ENCODE measurements at regions not wholly inside any gene's neighbourhood (a gene's known extent, or its start where the extent isn't known, plus 50 kb on each side); places are given as distances from the start of the nearest gene placed in this dataset.

DNA sequence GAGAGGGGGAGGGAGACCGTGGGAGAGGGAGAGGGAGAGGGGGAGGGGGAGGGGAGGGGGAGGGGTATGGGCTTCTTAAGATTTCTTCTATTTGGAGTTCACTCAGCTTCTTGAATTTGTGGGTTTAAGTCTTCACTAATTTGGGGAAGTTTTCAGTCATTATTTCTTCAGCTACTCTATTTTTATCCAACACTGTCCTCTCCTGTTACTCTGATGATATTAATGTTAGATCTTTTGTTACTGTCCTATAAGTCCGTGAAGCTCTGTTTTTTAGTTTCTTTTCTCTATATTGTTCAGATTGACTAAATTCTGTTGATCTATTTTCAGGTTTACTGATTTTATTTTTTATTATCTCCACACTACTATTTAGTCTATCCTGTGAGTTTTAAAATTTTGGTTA lies 351.5 kb upstream of the TPM1 start:
- peak; percentile 2 for DNase-seq (ENCODE audit: low read depth)

DNA sequence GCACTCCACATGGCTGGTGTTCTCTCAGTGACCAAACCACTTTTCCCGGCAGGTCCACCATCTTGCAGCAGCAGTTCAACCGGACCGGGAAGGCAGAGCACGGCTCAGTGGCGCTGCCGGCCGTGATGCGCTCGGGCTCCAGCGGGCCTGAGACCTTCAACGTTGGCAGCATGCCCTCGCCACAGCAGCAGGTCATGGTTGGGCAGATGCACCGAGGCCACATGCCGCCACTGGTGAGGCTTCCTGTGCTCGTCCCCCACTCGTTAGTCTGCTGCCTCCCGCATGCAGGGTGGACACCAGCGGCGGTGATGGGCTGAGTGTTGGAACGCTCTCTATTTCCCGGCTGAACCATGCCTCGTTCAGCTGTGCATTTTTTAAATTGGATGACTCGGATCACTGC lies 344.9 kb upstream of the TPM1 start:
- DNase-seq (ENCODE audit: low read depth), result no peak

GRCh38 chr15:62698646-62699045 lies 343.9 kb upstream of the TPM1 start:
- no peak for DNase-seq (ENCODE audit: low read depth)

- peak; percentile 5 for DNase-seq (ENCODE audit: low read depth)
Measured at GRCh38 chr15:62706317-62706716, 336.2 kb upstream of the TPM1 start.

GRCh38 chr15:62708470-62708869 lies 334.1 kb upstream of the TPM1 start:
- DNase-seq (ENCODE audit: low read depth), result no peak

DNA sequence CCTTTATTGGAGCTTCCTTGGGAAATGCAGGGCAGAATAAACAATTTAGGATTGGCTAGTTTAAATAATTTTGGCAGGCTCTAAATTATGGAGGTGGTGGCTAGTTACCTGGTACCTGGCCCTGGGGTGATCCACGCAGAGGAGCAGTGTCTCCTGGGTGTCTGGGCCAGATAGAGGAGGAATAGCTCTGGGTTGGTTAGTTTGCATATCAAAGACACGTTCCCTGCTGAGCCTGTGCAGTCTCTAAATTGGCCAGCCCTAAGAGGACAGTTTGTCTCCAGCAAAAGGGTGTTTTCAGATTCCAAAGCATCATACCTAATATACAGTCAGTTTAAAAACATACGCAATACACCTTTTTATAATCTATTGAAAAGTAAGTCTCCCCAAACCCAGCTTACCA lies 333.3 kb upstream of the TPM1 start:
- DNase-seq (ENCODE audit: low read depth), result no peak

DNA sequence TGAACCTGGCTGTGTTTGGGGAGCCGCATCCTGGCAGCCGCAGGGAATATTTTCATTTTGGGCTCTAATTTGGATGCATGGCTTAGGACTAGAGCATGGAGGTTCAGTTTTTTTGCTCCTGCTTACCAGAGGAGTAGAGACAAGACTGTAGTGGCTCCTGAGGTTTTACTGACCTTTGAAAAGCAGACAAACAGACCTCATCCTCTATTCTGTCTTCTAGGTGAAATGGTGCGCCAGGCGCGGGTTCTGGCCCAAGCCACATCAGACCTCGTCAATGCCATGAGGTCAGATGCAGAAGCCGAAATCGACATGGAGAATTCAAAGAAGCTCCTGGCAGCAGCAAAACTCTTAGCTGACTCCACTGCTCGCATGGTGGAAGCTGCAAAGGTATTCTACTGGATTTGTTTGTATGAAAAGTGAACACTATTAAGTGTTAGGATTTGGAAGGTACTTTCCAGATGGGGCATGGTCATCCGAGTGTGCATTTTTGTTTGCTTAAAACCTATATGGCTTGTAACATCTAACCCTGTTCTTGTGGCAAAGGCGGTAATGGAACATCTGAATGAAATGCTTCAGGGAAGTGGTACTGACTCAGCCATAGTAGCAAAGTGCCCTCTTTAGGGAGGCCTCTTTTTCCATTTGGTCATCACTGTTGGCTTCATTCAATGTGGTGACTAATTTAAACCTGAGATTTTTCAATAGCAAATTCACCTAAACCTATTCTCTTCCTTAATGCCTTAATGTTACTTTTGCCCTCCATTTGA lies 330.7 kb upstream of the TPM1 start:
- DNase-seq (ENCODE audit: low read depth), result peak; percentile 75

GRCh38 chr15:62712455-62712839 lies 330.1 kb upstream of the TPM1 start:
- no peak for DNase-seq (ENCODE audit: low read depth)

DNA sequence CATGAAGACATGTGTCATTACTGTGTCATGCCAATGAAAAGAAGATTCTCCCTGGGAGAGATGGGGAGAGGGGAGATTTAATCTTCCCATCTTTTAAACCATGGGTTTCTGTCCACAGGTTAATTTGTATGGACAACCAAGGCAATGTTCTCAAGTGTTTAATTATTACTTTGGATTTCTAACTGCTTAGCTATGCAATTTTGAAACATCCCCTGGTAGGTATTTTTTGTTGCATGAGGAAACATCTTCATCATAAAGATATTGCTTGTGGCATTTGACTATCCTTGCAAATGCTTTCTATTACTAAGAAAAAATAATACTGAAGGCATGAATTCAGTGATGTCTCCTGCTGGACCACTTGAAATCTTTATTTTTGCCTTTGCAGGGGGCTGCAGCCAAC lies 326.6 kb upstream of the TPM1 start:
- no peak for DNase-seq (ENCODE audit: low read depth)

DNA sequence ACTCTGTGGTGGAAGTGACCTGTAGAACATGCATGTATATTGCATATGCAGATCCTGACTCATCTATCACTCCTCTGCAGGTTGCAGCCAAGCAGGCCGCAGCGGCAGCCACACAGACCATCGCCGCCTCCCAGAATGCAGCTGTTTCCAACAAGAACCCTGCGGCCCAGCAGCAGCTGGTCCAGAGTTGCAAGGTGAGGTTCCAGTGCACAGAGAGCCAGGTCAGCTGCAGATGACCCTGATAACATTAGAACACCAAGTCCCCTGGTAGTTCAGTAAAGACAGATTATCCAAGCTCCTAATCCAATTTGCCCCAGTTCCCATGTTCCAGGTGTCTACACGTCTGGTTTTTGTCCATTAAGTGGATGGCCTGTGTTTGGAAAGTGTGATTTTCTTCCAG lies 325.1 kb upstream of the TPM1 start:
- DNase-seq (ENCODE audit: low read depth), result no peak

- peak; percentile 55 for DNase-seq (ENCODE audit: low read depth)
Measured at GRCh38 chr15:62719316-62719715, 323.2 kb upstream of the TPM1 start.

GRCh38 chr15:62722237-62722636 lies 320.3 kb upstream of the TPM1 start:
- DNase-seq (ENCODE audit: low read depth), result no peak

DNA sequence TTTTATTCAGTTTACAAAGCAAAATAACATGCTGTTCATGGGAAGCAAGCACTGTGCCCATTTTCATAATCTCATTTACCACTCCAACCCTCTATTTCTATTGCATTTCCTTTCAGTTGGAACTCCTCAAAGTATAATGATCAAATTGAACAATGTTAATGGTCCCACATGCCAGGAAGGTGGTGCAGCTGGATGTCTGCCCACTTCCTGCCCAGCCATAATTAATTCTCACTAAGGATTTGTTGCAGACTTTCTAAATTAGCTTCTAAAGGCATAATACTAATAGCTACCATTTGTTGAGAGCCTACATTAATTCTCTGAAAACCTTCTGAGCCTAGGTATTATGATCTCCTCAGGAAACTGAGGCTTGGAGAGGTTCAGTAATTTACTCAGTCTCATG lies 316.1 kb upstream of the TPM1 start:
- no peak for DNase-seq (ENCODE audit: low read depth)

DNA sequence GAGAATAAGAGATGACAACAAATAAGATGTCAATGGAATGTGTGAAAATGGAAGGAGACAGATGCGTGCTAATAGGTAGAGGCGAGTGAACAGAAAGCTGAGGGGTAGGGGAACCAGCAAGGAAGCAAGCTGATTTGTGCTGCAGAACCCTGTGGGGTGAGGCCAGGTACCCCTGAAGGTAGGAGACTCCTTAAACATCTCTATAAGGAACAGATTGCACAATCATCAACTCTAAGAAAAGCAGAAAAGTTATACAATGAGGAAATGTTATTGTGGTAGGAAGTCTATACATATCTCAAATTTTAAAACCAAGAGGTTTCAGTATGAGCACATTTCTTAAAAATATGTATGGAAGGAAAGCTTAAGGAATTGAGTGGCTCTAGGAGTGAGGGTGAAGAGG lies 315.0 kb upstream of the TPM1 start:
- no peak for DNase-seq (ENCODE audit: low read depth)

DNA sequence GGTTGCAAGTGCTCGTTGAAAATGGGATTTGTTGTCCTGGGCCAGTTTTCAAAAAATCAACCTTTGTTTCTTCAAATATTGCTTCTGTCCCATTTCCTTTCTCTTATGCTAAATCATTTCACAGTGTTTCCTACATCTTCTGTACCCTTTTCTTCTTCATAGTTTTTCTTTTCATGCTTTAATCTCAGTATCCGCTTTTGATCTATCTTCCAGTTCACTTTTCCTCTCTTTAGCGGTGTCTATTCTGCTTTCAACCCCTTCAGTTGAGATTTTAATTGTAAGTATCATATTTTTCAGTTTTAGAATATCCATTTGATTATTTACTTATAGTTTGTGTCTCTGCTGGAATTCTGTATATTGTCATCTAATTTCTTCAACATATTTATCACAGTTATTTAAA lies 311.7 kb upstream of the TPM1 start:
- no peak for DNase-seq (ENCODE audit: low read depth)

GRCh38 chr15:62732078-62732477 lies 310.5 kb upstream of the TPM1 start:
- DNase-seq (ENCODE audit: low read depth), result no peak

GRCh38 chr15:62734706-62735105 lies 307.8 kb upstream of the TPM1 start:
- DNase-seq (ENCODE audit: low read depth), result no peak

DNA sequence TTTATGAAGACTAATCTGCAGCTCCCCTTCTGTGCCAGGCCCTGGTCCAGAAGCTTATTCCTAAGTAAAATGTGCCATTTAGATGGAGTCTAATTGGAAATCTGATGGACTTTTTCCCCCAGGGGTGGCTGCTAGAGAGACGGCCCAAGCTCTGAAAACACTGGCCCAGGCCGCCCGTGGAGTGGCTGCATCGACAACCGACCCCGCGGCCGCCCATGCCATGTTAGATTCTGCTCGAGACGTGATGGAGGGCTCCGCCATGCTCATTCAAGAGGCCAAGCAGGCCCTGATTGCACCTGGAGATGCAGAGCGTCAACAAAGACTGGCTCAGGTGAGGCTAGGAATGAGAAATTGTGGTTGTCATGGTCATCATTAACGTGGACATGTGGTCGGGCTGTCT lies 305.8 kb upstream of the TPM1 start:
- DNase-seq (ENCODE audit: low read depth), result no peak

DNA sequence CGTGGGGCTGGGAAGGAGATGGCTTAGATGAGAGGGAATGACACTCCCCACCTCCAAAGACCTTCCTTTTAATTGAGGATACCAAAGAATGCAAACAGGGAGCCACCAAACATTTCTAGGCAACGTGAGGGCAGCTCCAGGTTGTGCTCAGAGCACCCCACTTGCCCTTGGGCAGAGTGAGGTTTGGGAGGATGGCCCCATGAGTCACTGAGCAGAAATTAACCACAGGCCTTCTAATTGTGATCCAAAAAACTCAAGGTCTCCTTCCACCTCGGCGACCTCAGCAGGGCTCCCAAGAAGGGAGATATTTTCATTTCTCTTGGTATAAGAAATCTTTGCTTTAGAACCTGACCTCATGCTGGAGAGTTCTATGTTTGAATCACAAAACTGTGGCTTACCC lies 305.0 kb upstream of the TPM1 start:
- DNase-seq (ENCODE audit: low read depth), result peak; percentile 90

GRCh38 chr15:62739082-62739481 lies 303.5 kb upstream of the TPM1 start:
- DNase-seq (ENCODE audit: low read depth), result peak; percentile 93

DNA sequence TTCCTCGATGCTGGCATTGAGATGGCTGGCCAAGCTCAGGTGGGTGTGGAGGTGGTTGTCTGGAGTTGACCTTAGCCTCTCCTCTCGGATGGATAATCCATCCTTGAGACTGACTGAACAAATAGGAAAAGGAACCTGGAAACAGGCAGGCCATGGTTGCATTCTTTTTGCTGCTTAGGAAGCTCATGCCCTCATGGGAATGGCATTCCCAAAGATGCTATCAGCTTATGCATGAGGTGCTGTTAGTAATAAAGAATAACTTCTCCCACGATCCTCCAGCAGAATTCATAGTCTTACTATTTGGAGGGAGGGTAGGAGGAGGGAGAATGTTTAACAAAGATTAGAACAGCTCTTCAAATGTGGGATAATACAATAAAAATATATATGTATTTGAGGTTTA lies 303.0 kb upstream of the TPM1 start:
- DNase-seq (ENCODE audit: low read depth), result peak; percentile 87

- no peak for DNase-seq (ENCODE audit: low read depth)
Measured at GRCh38 chr15:62740141-62741004, 302.2 kb upstream of the TPM1 start.

- DNase-seq (ENCODE audit: low read depth), result no peak
Measured at GRCh38 chr15:62741106-62741505, 301.4 kb upstream of the TPM1 start.

All from M059J (cell line).